MM.1S (cell line): ENCODE measurements at regions not wholly inside any gene's neighbourhood (a gene's known extent, or its start where the extent isn't known, plus 50 kb on each side); places are given as distances from the start of the nearest gene placed in this dataset.

Source experiments
- CTCF ChIP-seq: fragments of 300-600 bp; sonication (generic); IDR thresholded peaks from 2 replicates; pipeline ENCODE4 v1.5.1; 2016; ENCODE audit warnings: antibody characterized with exemption, low read length, mixed read lengths
- EZH2 ChIP-seq: fragments of 300-600 bp; sonication (generic); optimal IDR thresholded peaks from 2 replicates; pipeline ENCODE3; 2017; ENCODE audit warnings: low read depth, mild to moderate bottlenecking, antibody characterized with exemption, low read length, mixed read lengths

DNA sequence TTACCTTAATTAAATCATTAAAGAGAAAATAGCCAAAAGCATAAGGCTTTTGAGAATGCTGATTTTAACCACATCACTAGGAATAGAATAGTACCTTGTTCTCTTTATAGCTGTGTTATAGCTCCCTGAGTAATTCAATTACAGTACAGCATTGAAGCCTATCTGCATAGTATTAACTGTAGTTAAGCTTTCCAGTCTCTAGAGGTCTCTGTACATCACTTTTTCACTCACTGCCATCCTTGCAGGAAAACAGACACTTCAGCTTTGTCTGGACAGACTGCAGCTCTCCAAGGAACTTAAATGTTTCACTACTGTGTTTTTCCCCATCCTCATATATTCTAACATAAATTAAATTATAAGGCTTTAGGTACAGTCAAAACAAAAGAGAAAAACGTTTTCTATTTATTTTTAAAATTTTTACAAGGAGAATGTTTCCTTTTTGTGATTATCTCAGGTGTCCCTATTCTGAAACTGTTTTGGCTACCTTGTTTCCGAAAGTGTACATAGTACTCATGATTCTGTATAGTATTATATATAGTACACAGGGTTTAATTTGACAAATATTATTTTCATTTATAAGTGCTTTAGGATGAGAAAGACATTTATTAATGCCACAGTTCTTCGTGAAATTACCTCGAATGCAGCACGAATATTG lies 407.9 kb downstream of the PCDH18 start:
- TF ChIP-seq CTCF (peak; percentile 60), EZH2 (no peak)
